ENCODE measurements at regions not wholly inside any gene's neighbourhood (a gene's known extent, or its start where the extent isn't known, plus 50 kb on each side); places are given as distances from the start of the nearest gene placed in this dataset.

GRCh38 chr21:22554690-22555316 is 1556.6 kb downstream of the NCAM2 start:
- Histone ChIP-seq H3K4me3 (no peak overlapping the region), H3K36me3 (ENCODE audit: control insufficient read depth in 4 of 4, insufficient read depth in 4 of 4, low read length in 4 of 4) (no peaks in the 10 kb centered on the region), H3K27ac (ENCODE audit: low read depth in 1 of 2, low read length in 1 of 2) (no peak overlapping the region), H3K9ac (ENCODE audit: insufficient read depth in 1 of 2, low read length in 2 of 2) (no peak overlapping the region), H3K27me3 (ENCODE audit: control insufficient read depth in 3 of 3, insufficient read depth in 3 of 3, low read length in 2 of 3) (no peaks in the 10 kb centered on the region), H3K9me3 (ENCODE audit: control insufficient read depth in 4 of 4, insufficient read depth in 3 of 4, low read length in 3 of 4) (no peaks in the 10 kb centered on the region), H3K4me1 (ENCODE audit: control insufficient read depth in 5 of 5, insufficient read depth in 5 of 5, low read length in 5 of 5) (no peaks in the 10 kb centered on the region)
- no peak for TF ChIP-seq CTCF (IDR thresholded peaks at IDR 0.05; ENCODE audit: control extremely low read depth, extremely low read depth)
- no peak for ATAC-seq (ENCODE audit: insufficient read depth, low FRiP score)
- WGBS, 2 donors = 76 to 88% methylated on average over 6 of the region's 6 CpGs
- DNase-seq = no peak

- H3K27me3 ChIP-seq (ENCODE audit: control insufficient read depth in 3 of 3, insufficient read depth in 3 of 3, low read length in 2 of 3) = no peaks in the 10 kb centered on the region
- ATAC-seq (ENCODE audit: insufficient read depth, low FRiP score) (no peak), DNase-seq (no peak)
- no peaks in the 10 kb centered on the region for H3K36me3 ChIP-seq (ENCODE audit: control insufficient read depth in 4 of 4, insufficient read depth in 4 of 4, low read length in 4 of 4)
- TF ChIP-seq CTCF (IDR thresholded peaks at IDR 0.05; ENCODE audit: control extremely low read depth, extremely low read depth) = no peak
- no peak overlapping the region for H3K27ac ChIP-seq (ENCODE audit: low read depth in 1 of 2, low read length in 1 of 2)
- H3K4me1 ChIP-seq (ENCODE audit: control insufficient read depth in 5 of 5, insufficient read depth in 5 of 5, low read length in 5 of 5) = no peaks in the 10 kb centered on the region
- H3K4me3 ChIP-seq = no peak overlapping the region
- peaks cover 0 to 3% (median 0%) of the 10 kb centered on the region in 4 donors for H3K9me3 ChIP-seq (ENCODE audit: control insufficient read depth in 4 of 4, insufficient read depth in 3 of 4, low read length in 3 of 4)
- no peak overlapping the region for H3K9ac ChIP-seq (ENCODE audit: insufficient read depth in 1 of 2, low read length in 2 of 2)
Observed at GRCh38 chr21:22556829-22557228, 1558.6 kb downstream of the NCAM2 start.

- DNase-seq (no peak), ATAC-seq (ENCODE audit: insufficient read depth, low FRiP score) (no peak)
- Histone ChIP-seq H3K4me3 (no peak overlapping the region), H3K9me3 (ENCODE audit: control insufficient read depth in 4 of 4, insufficient read depth in 3 of 4, low read length in 3 of 4) (peaks cover 0 to 3% (median 0%) of the 10 kb centered on the region in 4 donors), H3K27me3 (ENCODE audit: control insufficient read depth in 3 of 3, insufficient read depth in 3 of 3, low read length in 2 of 3) (no peaks in the 10 kb centered on the region), H3K4me1 (ENCODE audit: control insufficient read depth in 5 of 5, insufficient read depth in 5 of 5, low read length in 5 of 5) (no peaks in the 10 kb centered on the region), H3K9ac (ENCODE audit: insufficient read depth in 1 of 2, low read length in 2 of 2) (no peak overlapping the region), H3K36me3 (ENCODE audit: control insufficient read depth in 4 of 4, insufficient read depth in 4 of 4, low read length in 4 of 4) (no peaks in the 10 kb centered on the region), H3K27ac (ENCODE audit: low read depth in 1 of 2, low read length in 1 of 2) (no peak overlapping the region)
- WGBS, 2 donors = 90 to 93% methylated on average over 12 to 16 of the region's 16 CpGs
- TF ChIP-seq CTCF (IDR thresholded peaks at IDR 0.05; ENCODE audit: control extremely low read depth, extremely low read depth) = no peak
Observed at GRCh38 chr21:22561946-22562345, 1563.7 kb downstream of the NCAM2 start.

GRCh38 chr21:22573834-22574233 is 1575.6 kb downstream of the NCAM2 start:
- 89 to 97% methylated on average over 1 of the region's 1 CpG for WGBS, 2 donors
- DNase-seq = no peak
- Histone ChIP-seq H3K4me3 (no peak overlapping the region), H3K27ac (ENCODE audit: low read depth in 1 of 2, low read length in 1 of 2) (no peak overlapping the region), H3K36me3 (ENCODE audit: control insufficient read depth in 4 of 4, insufficient read depth in 4 of 4, low read length in 4 of 4) (no peaks in the 10 kb centered on the region), H3K9ac (ENCODE audit: insufficient read depth in 1 of 2, low read length in 2 of 2) (no peak overlapping the region), H3K27me3 (ENCODE audit: control insufficient read depth in 3 of 3, insufficient read depth in 3 of 3, low read length in 2 of 3) (no peaks in the 10 kb centered on the region), H3K4me1 (ENCODE audit: control insufficient read depth in 5 of 5, insufficient read depth in 5 of 5, low read length in 5 of 5) (no peaks in the 10 kb centered on the region), H3K9me3 (ENCODE audit: control insufficient read depth in 4 of 4, insufficient read depth in 3 of 4, low read length in 3 of 4) (no peaks in the 10 kb centered on the region)
- no peak for ATAC-seq (ENCODE audit: insufficient read depth, low FRiP score)
- no peak for TF ChIP-seq CTCF (IDR thresholded peaks at IDR 0.05; ENCODE audit: control extremely low read depth, extremely low read depth)

All from lung (tissue), 11 donors.